H1 (cell line): ENCODE measurements at regions not wholly inside any gene's neighbourhood (a gene's known extent, or its start where the extent isn't known, plus 50 kb on each side); places are given as distances from the start of the nearest gene placed in this dataset.

Experiments
- CTCF ChIA-PET: fragments of 300-600 bp; sonication (Branson Sonifier 250); formaldehyde crosslinking; loops from one replicate; lab custom pipeline; 2021; ENCODE audit not compliant: partially characterized antibody; lab: Charles Lee
- POLR2A ChIA-PET: fragments of 300-600 bp; sonication (Branson Sonifier 250); formaldehyde crosslinking; loops from one replicate; lab custom pipeline; 2021; ENCODE audit warnings: inconsistent platforms; ENCODE audit not compliant: partially characterized antibody; lab: Charles Lee
- DNase-seq, 2 experiments: peaks; one replicate each; pipeline versions ENCODE4 v3.0.0 to v3.0.0-alpha.2; 2010 to 2022; ENCODE audit warnings: low spot score in 2 of 2, low read depth in 1 of 2, mixed read lengths in 1 of 2
- FAIRE-seq: peaks from 2 replicates; lab custom pipeline; 2011; peaks lifted over from hg19 to GRCh38; lab: Jason Lieb, UNC
- H2AFZ ChIP-seq: 2 replicates; pipeline ENCODE4 v1.8.1; 2012; ENCODE audit warnings: low read length, inconsistent platforms
- H2AK5ac ChIP-seq: 2 replicates; pipeline ENCODE4 v1.6.1; 2013; ENCODE audit warnings: low read depth, low read length
- H2BK120ac ChIP-seq: replicated peaks from 2 replicates; pipeline ENCODE3; 2013; ENCODE audit warnings: low read depth, low read length, inconsistent platforms
- H2BK12ac ChIP-seq: 2 replicates; pipeline ENCODE4 v1.6.1; 2013; ENCODE audit warnings: low read depth, low read length
- H2BK15ac ChIP-seq: 2 replicates; pipeline ENCODE4 v1.6.1; 2013; ENCODE audit warnings: low read length
- H2BK20ac ChIP-seq: 2 replicates; pipeline ENCODE4 v1.6.1; 2013; ENCODE audit warnings: low read length
- H2BK5ac ChIP-seq: 2 replicates; pipeline ENCODE4 v1.6.1; 2013; ENCODE audit warnings: low read depth, low read length
- H3K14ac ChIP-seq: 2 replicates; pipeline ENCODE4 v1.6.1; 2013; ENCODE audit warnings: inconsistent platforms; ENCODE audit not compliant: insufficient read length
- H3K18ac ChIP-seq: 2 replicates; pipeline ENCODE4 v1.6.1; 2013; ENCODE audit warnings: low read length; ENCODE audit errors: extremely low read depth
- H3K23ac ChIP-seq: 2 replicates; pipeline ENCODE4 v1.6.1; 2013; ENCODE audit warnings: inconsistent platforms; ENCODE audit not compliant: insufficient read length
- H3K23me2 ChIP-seq: 2 replicates; pipeline ENCODE4 v1.6.1; 2013; ENCODE audit warnings: low read depth, low read length
- H3K27ac ChIP-seq: 2 replicates; pipeline ENCODE4 v1.6.1; 2011; ENCODE audit warnings: low read depth, low read length, inconsistent platforms
- H3K27me3 ChIP-seq, 4 experiments: replicated peaks in 1 of 4; 1 replicate in 1 of 4; 2 replicates in 3 of 4; pipeline versions ENCODE4 v1.6.1 to v1.8.1; 2011 to 2013; ENCODE audit warnings: low read length in 3 of 4, mild to moderate bottlenecking in 3 of 4, inconsistent platforms in 2 of 4, mixed read lengths in 2 of 4, moderate library complexity in 1 of 4; ENCODE audit not compliant: control insufficient read depth in 3 of 4, insufficient read depth in 3 of 4; ENCODE audit errors: extremely low read depth in 1 of 4
- H3K36me3 ChIP-seq, 4 experiments: 2 replicates each; pipeline versions ENCODE4 v1.6.1 to v1.8.1; 2011 to 2013; ENCODE audit warnings: mild to moderate bottlenecking in 4 of 4, low read length in 3 of 4, moderate library complexity in 2 of 4, control low read depth in 1 of 4, inconsistent platforms in 1 of 4; ENCODE audit not compliant: insufficient read depth in 4 of 4, control insufficient read depth in 2 of 4
- H3K4ac ChIP-seq: replicated peaks from 2 replicates; pipeline ENCODE3; 2013; ENCODE audit warnings: low read length, low read depth, mixed read lengths, inconsistent platforms; ENCODE audit not compliant: insufficient read length
- H3K4me1 ChIP-seq, 4 experiments: replicated peaks in 1 of 4; 1 replicate in 1 of 4; 2 replicates in 3 of 4; pipeline versions ENCODE4 v1.6.1 to v1.8.1; 2011 to 2013; ENCODE audit warnings: low read length in 3 of 4, inconsistent platforms in 2 of 4, mixed read lengths in 1 of 4; ENCODE audit not compliant: insufficient read depth in 4 of 4, control insufficient read depth in 3 of 4
- H3K4me2 ChIP-seq, 2 experiments: 2 replicates each; pipeline versions ENCODE4 v1.6.1 to v1.8.1; 2011 to 2013; ENCODE audit warnings: low read depth in 2 of 2, low read length in 2 of 2, control low read depth in 1 of 2, inconsistent platforms in 1 of 2, mild to moderate bottlenecking in 1 of 2; ENCODE audit not compliant: insufficient read depth in 1 of 2
- H3K4me3 ChIP-seq, 4 experiments: fragments of 200-600, 300-600 bp in 1 of 4; sonication (generic), shearing (Covaris generic), sonication (Bioruptor Twin) in 1 of 4; 2 replicates each; pipeline versions ENCODE4 v1.5.1 to v1.8.1; 2011 to 2016; ENCODE audit warnings: low read length in 4 of 4, low read depth in 3 of 4, control low read depth in 2 of 4, inconsistent platforms in 2 of 4, mild to moderate bottlenecking in 2 of 4, mixed read lengths in 1 of 4, moderate library complexity in 1 of 4; ENCODE audit not compliant: insufficient read depth in 2 of 4; ENCODE audit errors: extremely low read depth in 1 of 4
- H3K56ac ChIP-seq: replicated peaks from 2 replicates; pipeline ENCODE3; 2013; ENCODE audit warnings: low read depth, mild to moderate bottlenecking, mixed read lengths, low read length, inconsistent platforms; ENCODE audit not compliant: insufficient read length
- H3K79me1 ChIP-seq: 2 replicates; pipeline ENCODE4 v1.6.1; 2013; ENCODE audit warnings: low read depth, low read length, control low read depth
- H3K79me2 ChIP-seq, 2 experiments: 2 replicates each; pipeline versions ENCODE4 v1.6.1 to v1.8.1; 2012 to 2013; ENCODE audit warnings: low read length in 2 of 2, mild to moderate bottlenecking in 2 of 2, inconsistent platforms in 1 of 2; ENCODE audit not compliant: insufficient read depth in 2 of 2, control insufficient read depth in 1 of 2
- H3K9ac ChIP-seq, 4 experiments: replicated peaks in 1 of 4; 1 replicate in 1 of 4; 2 replicates in 3 of 4; pipeline versions ENCODE4 v1.6.1 to v1.8.1; 2011 to 2013; ENCODE audit warnings: low read depth in 3 of 4, low read length in 3 of 4, control low read depth in 2 of 4, mild to moderate bottlenecking in 2 of 4, moderate library complexity in 2 of 4, inconsistent platforms in 1 of 4; ENCODE audit errors: extremely low read depth in 1 of 4
- H3K9me3 ChIP-seq, 2 experiments: 2 replicates each; pipeline versions ENCODE4 v1.6.1 to v1.8.1; 2012 to 2013; ENCODE audit warnings: mild to moderate bottlenecking in 2 of 2, moderate library complexity in 2 of 2, control low read depth in 1 of 2, inconsistent platforms in 1 of 2, low read depth in 1 of 2, low read length in 1 of 2, mixed read lengths in 1 of 2; ENCODE audit not compliant: insufficient read depth in 2 of 2
- H4K20me1 ChIP-seq, 2 experiments: replicated peaks in 1 of 2; 2 replicates each; pipeline versions ENCODE3 to v1.8.1; 2011 to 2013; ENCODE audit warnings: inconsistent platforms in 2 of 2, low read length in 2 of 2, mild to moderate bottlenecking in 1 of 2; ENCODE audit not compliant: insufficient read depth in 2 of 2, control insufficient read depth in 1 of 2
- H4K5ac ChIP-seq: 2 replicates; pipeline ENCODE4 v1.6.1; 2013; ENCODE audit warnings: low read length, low read depth, mixed read lengths, inconsistent platforms; ENCODE audit not compliant: insufficient read length
- H4K8ac ChIP-seq: 2 replicates; pipeline ENCODE4 v1.8.0; 2013; ENCODE audit warnings: mild to moderate bottlenecking, moderate library complexity, low read length, inconsistent platforms; ENCODE audit not compliant: insufficient read depth; ENCODE audit errors: extremely low read depth
- H4K91ac ChIP-seq: replicated peaks from 2 replicates; pipeline ENCODE3; 2013; ENCODE audit warnings: low read length, mixed read lengths, inconsistent platforms; ENCODE audit not compliant: insufficient read length
- CHD1 ChIP-seq: IDR thresholded peaks from 2 replicates; pipeline ENCODE4 v1.6.1; 2012; ENCODE audit warnings: low read depth, low read length, improper control_type of control experiment
- CREB1 ChIP-seq: IDR thresholded peaks from 2 replicates; pipeline ENCODE4 v1.6.1; 2012; ENCODE audit warnings: inconsistent platforms
- GTF2F1 ChIP-seq: IDR thresholded peaks from 2 replicates; pipeline ENCODE4 v1.6.1; 2012; ENCODE audit warnings: low read depth, low read length, improper control_type of control experiment, borderline replicate concordance
- KDM4A ChIP-seq: IDR thresholded peaks from one replicate; pipeline ENCODE4 v1.7.1; 2012; ENCODE audit warnings: low read depth, mild to moderate bottlenecking, moderate library complexity, low read length, inconsistent platforms; ENCODE audit not compliant: severe bottlenecking
- POLR2AphosphoS5 ChIP-seq: IDR thresholded peaks from 2 replicates; pipeline ENCODE4 v1.6.1; 2011; ENCODE audit warnings: low read depth, low read length
- RFX5 ChIP-seq: IDR thresholded peaks from 2 replicates; pipeline ENCODE4 v1.6.1; 2011; ENCODE audit warnings: low read depth, low read length, improper control_type of control experiment, borderline replicate concordance
- SP2 ChIP-seq: IDR thresholded peaks from 2 replicates; pipeline ENCODE4 v1.6.1; 2012; ENCODE audit warnings: mild to moderate bottlenecking, low read length, inconsistent platforms
- SP4 ChIP-seq: IDR thresholded peaks from 2 replicates; pipeline ENCODE4 v1.6.1; 2012; ENCODE audit warnings: low read length, inconsistent platforms
- ZNF274 ChIP-seq: IDR thresholded peaks from 2 replicates; pipeline ENCODE4 v1.7.0; 2012; ENCODE audit warnings: low read length, borderline replicate concordance; ENCODE audit errors: extremely low read depth
- WGBS, 2 experiments: shearing (Covaris generic) in 1 of 2; methylation state at CpG; one replicate each; pipeline versions ENCODE4 v1.1.6 to v1.1.7; 2013 to 2015; ENCODE audit warnings: low lambda C conversion rate in 2 of 2, mixed read lengths in 2 of 2, inconsistent platforms in 1 of 2, low coverage in 1 of 2, missing lambda C conversion rate in 1 of 2; ENCODE audit not compliant: insufficient replicate concordance in 2 of 2, insufficient coverage in 1 of 2, insufficient read length in 1 of 2; ENCODE audit errors: extremely low coverage in 1 of 2, missing lambda C conversion rate in 1 of 2; 5-methylcytosine and 5-hydroxymethylcytosine counted together

DNA sequence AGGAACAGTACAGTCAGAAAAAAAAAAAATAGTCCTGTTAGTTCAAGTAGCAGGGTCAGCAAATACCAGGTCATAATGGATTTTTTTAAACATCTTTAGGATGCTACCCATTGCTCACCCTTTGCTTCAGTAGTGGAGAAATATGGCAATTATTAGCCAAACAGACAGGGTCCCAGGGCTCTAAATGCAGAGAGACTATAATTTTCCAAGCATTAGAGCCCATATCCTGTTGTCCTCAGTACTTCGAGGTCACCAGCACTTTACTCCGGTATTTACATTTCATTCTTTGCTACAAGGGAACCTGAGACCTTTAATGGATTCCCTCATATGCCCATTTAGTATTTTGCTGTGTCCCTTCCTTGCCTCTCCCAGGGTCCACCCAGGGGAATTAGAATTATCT is 1562.9 kb upstream of the TENM3 start:
- Histone ChIP-seq H3K9ac (no peak overlapping the region), H2AFZ (no peak overlapping the region), H3K79me2 (no peaks in the 10 kb centered on the region), H2BK15ac (no peak overlapping the region), H4K91ac (no peak overlapping the region), H3K23me2 (no peaks in the 10 kb centered on the region), H3K27me3 (no peaks in the 10 kb centered on the region), H3K4me3 (no peak overlapping the region), H3K36me3 (no peaks in the 10 kb centered on the region), H3K79me1 (no peaks in the 10 kb centered on the region), H2AK5ac (no peak overlapping the region), H3K4ac (no peak overlapping the region), H3K9me3 (no peaks in the 10 kb centered on the region), H2BK120ac (no peak overlapping the region), H2BK12ac (no peak overlapping the region), H4K8ac (no peak overlapping the region), H2BK5ac (no peak overlapping the region), H3K18ac (no peak overlapping the region), H3K4me2 (no peak overlapping the region), H3K27ac (no peak overlapping the region), H3K4me1 (no peaks in the 10 kb centered on the region), H4K20me1 (no peaks in the 10 kb centered on the region), H3K14ac (no peak overlapping the region), H2BK20ac (no peak overlapping the region), H3K56ac (no peak overlapping the region), H3K23ac (no peak overlapping the region), H4K5ac (no peak overlapping the region)
- 93% methylated on average over 2 of the region's 2 CpGs; no CpG with 5 or more reads in 1 of the 2 experiments for WGBS, 2 experiments
- FAIRE-seq (no peak), DNase-seq (no peak)
- ChIA-PET CTCF (interaction anchor here (7.5 kb wide), 1 partner anchor 15 kb away, joined by 50 read pairs; no protein-coding TSS in a partner anchor), POLR2A (no interaction called here)
- TF ChIP-seq SP4 (no peak), CREB1 (no peak), KDM4A (no peak), GTF2F1 (no peak), RFX5 (no peak), SP2 (no peak), POLR2AphosphoS5 (no peak), ZNF274 (no peak), CHD1 (no peak)
